HCT116 (cell line): ENCODE measurements at regions not wholly inside any gene's neighbourhood (a gene's known extent, or its start where the extent isn't known, plus 50 kb on each side); places are given as distances from the start of the nearest gene placed in this dataset.

ENCODE experiments used
- ATAC-seq: fragments of 200-7000 bp; cut with Tn5 transposase; 2 replicates; pipeline ENCODE4 v1.9.1; 2020; ENCODE audit warnings: mild to moderate bottlenecking, moderate library complexity
- BruUV-seq: library from RNA; stranded (reverse); fragments of 400-500 nt; replicated peaks from 2 replicates; lab custom pipeline; 2021; lab: Mats Ljungman, UMichigan
- CTCF ChIA-PET: fragments of 300-600 bp; sonication (Branson Sonifier 250); formaldehyde crosslinking; loops from one replicate; lab custom pipeline; 2021; ENCODE audit warnings: antibody characterized with exemption; lab: Charles Lee
- POLR2A ChIA-PET: fragments of 300-600, 350-600 bp; sonication (Branson Sonifier 250); formaldehyde crosslinking; loops from one replicate; lab custom pipeline; 2021; ENCODE audit warnings: antibody characterized with exemption; lab: Charles Lee
- RAD21 ChIA-PET, 2 experiments: fragments of 300-600 bp; sonication (Branson Sonifier 250); formaldehyde crosslinking; loops; one replicate each; lab custom pipeline; 2023; ENCODE audit warnings: low total read pairs in 2 of 2; ENCODE audit not compliant: uncharacterized antibody in 2 of 2, unreplicated experiment in 2 of 2, low non-redundant PET in 1 of 2; lab: Charles Lee
- DNase-seq: peaks from one replicate; pipeline ENCODE4 v3.0.0-alpha.2; 2010; ENCODE audit warnings: low read depth, low spot score
- H2AFZ ChIP-seq: fragments of 200-600 bp; shearing (Covaris generic), sonication (generic); 2 replicates; pipeline ENCODE4 v1.6.1; 2017; ENCODE audit warnings: low read depth, mixed run types, mixed read lengths, antibody characterized with exemption, low read length; ENCODE audit not compliant: poor library complexity, severe bottlenecking
- H3K27ac ChIP-seq: 2 replicates; pipeline ENCODE4 v1.5.1; 2012; ENCODE audit warnings: low read depth, low read length
- H3K27me3 ChIP-seq: fragments of 200-600 bp; sonication (generic); 2 replicates; pipeline ENCODE4 v1.6.1; 2016; ENCODE audit warnings: mixed run types, low read length, mixed read lengths; ENCODE audit not compliant: insufficient read depth
- H3K36me3 ChIP-seq, 2 experiments: fragments of 200-500 bp in 1 of 2; fragments of 200-600 bp in 1 of 2; sonication (Bioruptor generic) in 1 of 2; sonication (generic) in 1 of 2; 2 replicates each; pipeline versions ENCODE4 v1.5.1 to v1.6.1; 2014 to 2016; ENCODE audit warnings: low read length in 2 of 2, inconsistent platforms in 1 of 2, mixed read lengths in 1 of 2, mixed run types in 1 of 2; ENCODE audit not compliant: insufficient read depth in 2 of 2, control insufficient read depth in 1 of 2
- H3K4me1 ChIP-seq, 2 experiments: fragments of 200-600 bp in 1 of 2; sonication (generic) in 1 of 2; 2 replicates each; pipeline versions ENCODE4 v1.5.1 to v1.6.1; 2012 to 2017; ENCODE audit warnings: low read length in 2 of 2, inconsistent platforms in 1 of 2, mild to moderate bottlenecking in 1 of 2, mixed read lengths in 1 of 2, mixed run types in 1 of 2, moderate library complexity in 1 of 2; ENCODE audit not compliant: insufficient read depth in 2 of 2, control insufficient read depth in 1 of 2
- H3K4me2 ChIP-seq: fragments of 200-600 bp; sonication (generic); 2 replicates; pipeline ENCODE4 v1.6.1; 2017; ENCODE audit warnings: mixed run types, low read length, mixed read lengths
- H3K4me3 ChIP-seq, 2 experiments: fragments of 200-600 bp in 1 of 2; sonication (generic) in 1 of 2; replicated peaks in 1 of 2; 2 replicates each; pipeline ENCODE4 v1.5.1; 2011 to 2016; ENCODE audit warnings: low read length in 2 of 2, control low read depth in 1 of 2, low read depth in 1 of 2, mild to moderate bottlenecking in 1 of 2, mixed read lengths in 1 of 2, mixed run types in 1 of 2
- H3K79me2 ChIP-seq: fragments of 200-600 bp; sonication (generic); 2 replicates; pipeline ENCODE4 v1.6.1; 2017; ENCODE audit warnings: mild to moderate bottlenecking, mixed run types, low read length, moderate library complexity, mixed read lengths; ENCODE audit not compliant: insufficient read depth
- H3K9ac ChIP-seq: fragments of 200-600 bp; sonication (generic); 2 replicates; pipeline ENCODE4 v1.6.1; 2016; ENCODE audit warnings: low read length, mixed read lengths
- H3K9me2 ChIP-seq: fragments of 200-600 bp; sonication (generic), shearing (Covaris generic); 2 replicates; pipeline ENCODE4 v1.6.1; 2017; ENCODE audit warnings: mixed run types, mild to moderate bottlenecking, moderate library complexity; ENCODE audit not compliant: insufficient read depth
- H3K9me3 ChIP-seq, 2 experiments: fragments of 200-500 bp in 1 of 2; fragments of 200-600 bp in 1 of 2; sonication (Bioruptor generic) in 1 of 2; sonication (generic) in 1 of 2; 2 replicates each; pipeline ENCODE4 v1.6.1; 2014 to 2017; ENCODE audit warnings: low read length in 2 of 2, mixed read lengths in 2 of 2, inconsistent platforms in 1 of 2, low read depth in 1 of 2, mild to moderate bottlenecking in 1 of 2, mixed run types in 1 of 2, moderate library complexity in 1 of 2; ENCODE audit not compliant: control insufficient read depth in 1 of 2, insufficient read depth in 1 of 2
- H4K20me1 ChIP-seq: fragments of 200-600 bp; sonication (generic), shearing (Covaris generic); 2 replicates; pipeline ENCODE4 v1.6.1; 2017; ENCODE audit warnings: mixed run types, mild to moderate bottlenecking, moderate library complexity; ENCODE audit not compliant: insufficient read depth
- CBX3 ChIP-seq: IDR thresholded peaks from 2 replicates; pipeline ENCODE4 v1.6.1; 2012; ENCODE audit warnings: low read depth
- CEBPB ChIP-seq: IDR thresholded peaks from 2 replicates; pipeline ENCODE4 v1.6.1; 2012; ENCODE audit warnings: low read depth
- EGR1 ChIP-seq: IDR thresholded peaks from 2 replicates; pipeline ENCODE4 v1.6.1; 2012; ENCODE audit warnings: low read depth
- EZH2 ChIP-seq: fragments of 200-600 bp; sonication (generic); IDR thresholded peaks from 2 replicates; pipeline ENCODE4 v1.6.1; 2017; ENCODE audit warnings: antibody characterized with exemption, mixed run types
- EZH2phosphoT487 ChIP-seq: fragments of 200-600 bp; IDR thresholded peaks from 2 replicates; pipeline ENCODE4 v1.6.1; 2018; ENCODE audit warnings: antibody characterized with exemption, borderline replicate concordance
- FOSL1 ChIP-seq: IDR thresholded peaks from 2 replicates; pipeline ENCODE4 v1.6.1; 2012; ENCODE audit warnings: low read depth
- JUND ChIP-seq: IDR thresholded peaks from 2 replicates; pipeline ENCODE4 v1.6.1; 2012
- POLR2A ChIP-seq: IDR thresholded peaks from 2 replicates; pipeline ENCODE4 v1.7.0; 2011; ENCODE audit warnings: borderline replicate concordance; ENCODE audit not compliant: insufficient read depth, insufficient read length; ENCODE audit errors: extremely low read depth
- RAD21 ChIP-seq: IDR thresholded peaks from 2 replicates; pipeline ENCODE4 v1.6.1; 2012; ENCODE audit warnings: low read depth, mild to moderate bottlenecking
- SIN3A ChIP-seq: IDR thresholded peaks from 2 replicates; pipeline ENCODE4 v1.6.1; 2012; ENCODE audit warnings: low read depth
- SP1 ChIP-seq: IDR thresholded peaks from 2 replicates; pipeline ENCODE4 v1.6.1; 2012; ENCODE audit warnings: low read depth
- SRF ChIP-seq: IDR thresholded peaks from 2 replicates; pipeline ENCODE4 v1.6.1; 2012; ENCODE audit warnings: low read depth
- TCF7L2 ChIP-seq: IDR thresholded peaks from 2 replicates; pipeline ENCODE4 v1.7.0; 2011; ENCODE audit warnings: borderline replicate concordance, inconsistent platforms; ENCODE audit not compliant: insufficient read depth, insufficient read length; ENCODE audit errors: extremely low read depth
- ZFX ChIP-seq: fragments of 450-650 bp; IDR thresholded peaks from 2 replicates; pipeline ENCODE4 v1.6.1; 2017
- ZNF274 ChIP-seq: fragments of 200-500 bp; sonication (Bioruptor generic); IDR thresholded peaks from 2 replicates; pipeline ENCODE4 v1.6.1; 2014; ENCODE audit warnings: mild to moderate bottlenecking, low read depth, low read length, inconsistent platforms
- intact Hi-C: fragments of 100-400 bp; cut with micrococcal nuclease; formaldehyde crosslinking; loops from 2 replicates; pipeline ENCODE4 v1.10.0; 2022
- TF ChIP-seq, protein P1 (sequence below), 3 experiments: fragments of 200-600 bp in 1 of 3; sonication (generic) in 1 of 3; IDR thresholded peaks in 2 of 3; conservative IDR thresholded peaks in 1 of 3; 2 replicates each; pipeline ENCODE4 v1.5.1; 2012 to 2017; ENCODE audit warnings: low read depth in 2 of 3, low read length in 2 of 3, antibody characterized with exemption in 1 of 3, borderline replicate concordance in 1 of 3, control low read depth in 1 of 3, mild to moderate bottlenecking in 1 of 3, mixed read lengths in 1 of 3, mixed run types in 1 of 3, moderate library complexity in 1 of 3; ENCODE audit not compliant: insufficient read depth in 1 of 3
- TF ChIP-seq, protein P2 (sequence below): IDR thresholded peaks from 2 replicates; pipeline ENCODE4 v1.6.1; 2012; ENCODE audit warnings: low read depth
- TF ChIP-seq, protein P3 (sequence below): IDR thresholded peaks from 2 replicates; pipeline ENCODE4 v1.6.1; 2012

DNA sequence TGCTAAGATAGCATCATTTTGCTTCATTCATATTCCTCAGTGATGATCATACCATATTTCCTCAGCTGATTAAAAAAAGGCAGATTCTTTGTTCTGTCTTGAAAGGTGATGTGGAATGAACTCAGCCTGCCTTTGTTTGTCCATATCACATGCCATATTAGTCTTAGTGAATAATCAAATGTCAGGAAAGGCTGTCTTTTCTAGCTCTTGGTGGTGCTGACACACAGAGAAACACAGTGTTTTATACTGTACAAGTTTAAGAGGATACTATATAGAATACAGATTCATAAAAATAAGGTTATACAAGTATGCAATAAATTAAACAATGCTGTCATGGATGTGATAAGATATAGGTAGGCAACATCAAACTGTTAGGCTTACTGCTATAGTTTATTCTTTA lies 97.1 kb upstream of the FAM98A start:
- ChIA-PET CTCF (no interaction called here), RAD21 (no interaction called here)

DNA sequence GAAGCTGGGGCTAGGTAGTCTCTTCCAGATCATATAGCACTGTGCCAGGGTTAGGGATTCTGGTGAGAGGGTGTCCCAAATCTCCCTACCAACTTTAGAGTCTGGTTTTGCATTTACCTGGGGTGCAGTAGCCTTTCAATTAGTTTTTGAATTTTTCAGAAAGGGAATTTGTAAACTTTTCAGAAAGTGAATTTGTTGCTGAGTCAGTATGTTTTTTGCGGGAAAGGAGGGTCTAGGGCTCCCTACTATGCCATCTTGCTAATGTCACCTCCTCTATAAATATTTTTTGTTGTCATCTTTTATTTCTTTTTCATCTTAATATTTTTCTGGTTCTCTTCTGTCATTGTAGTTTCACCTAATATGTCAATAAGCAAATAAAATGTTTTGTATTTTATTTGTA lies 95.8 kb upstream of the FAM98A start:
- H3K27me3 ChIP-seq = no peaks in the 10 kb centered on the region
- H2AFZ ChIP-seq = no peak overlapping the region
- POLR2A ChIA-PET = no interaction called here
- no peaks in the 10 kb centered on the region for H3K9me2 ChIP-seq
- no peak overlapping the region for H3K4me3 ChIP-seq
- H3K9me3 ChIP-seq = no peaks in the 10 kb centered on the region
- TF ChIP-seq, protein P1, sequence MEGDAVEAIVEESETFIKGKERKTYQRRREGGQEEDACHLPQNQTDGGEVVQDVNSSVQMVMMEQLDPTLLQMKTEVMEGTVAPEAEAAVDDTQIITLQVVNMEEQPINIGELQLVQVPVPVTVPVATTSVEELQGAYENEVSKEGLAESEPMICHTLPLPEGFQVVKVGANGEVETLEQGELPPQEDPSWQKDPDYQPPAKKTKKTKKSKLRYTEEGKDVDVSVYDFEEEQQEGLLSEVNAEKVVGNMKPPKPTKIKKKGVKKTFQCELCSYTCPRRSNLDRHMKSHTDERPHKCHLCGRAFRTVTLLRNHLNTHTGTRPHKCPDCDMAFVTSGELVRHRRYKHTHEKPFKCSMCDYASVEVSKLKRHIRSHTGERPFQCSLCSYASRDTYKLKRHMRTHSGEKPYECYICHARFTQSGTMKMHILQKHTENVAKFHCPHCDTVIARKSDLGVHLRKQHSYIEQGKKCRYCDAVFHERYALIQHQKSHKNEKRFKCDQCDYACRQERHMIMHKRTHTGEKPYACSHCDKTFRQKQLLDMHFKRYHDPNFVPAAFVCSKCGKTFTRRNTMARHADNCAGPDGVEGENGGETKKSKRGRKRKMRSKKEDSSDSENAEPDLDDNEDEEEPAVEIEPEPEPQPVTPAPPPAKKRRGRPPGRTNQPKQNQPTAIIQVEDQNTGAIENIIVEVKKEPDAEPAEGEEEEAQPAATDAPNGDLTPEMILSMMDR (IDR thresholded peaks at IDR 0.05 in 2 of 3, conservative IDR thresholded peaks at IDR 0.05 in 1 of 3; ENCODE audit: borderline replicate concordance in 1 of 3, insufficient read depth in 1 of 3, low read depth in 2 of 3, low read length in 2 of 3) = no peak
- no peak for TF ChIP-seq SRF
- no peak for TF ChIP-seq POLR2A
- TF ChIP-seq JUND = no peak
- no peak for TF ChIP-seq EZH2
- no peak for TF ChIP-seq ZFX
- no peak for TF ChIP-seq SIN3A
- TF ChIP-seq CEBPB = no peak
- no peak for TF ChIP-seq SP1
- no peak for TF ChIP-seq EZH2phosphoT487
- no peak for TF ChIP-seq FOSL1
- TF ChIP-seq CBX3 = no peak
- TF ChIP-seq ZNF274 = no peak
- TF ChIP-seq, protein P2, sequence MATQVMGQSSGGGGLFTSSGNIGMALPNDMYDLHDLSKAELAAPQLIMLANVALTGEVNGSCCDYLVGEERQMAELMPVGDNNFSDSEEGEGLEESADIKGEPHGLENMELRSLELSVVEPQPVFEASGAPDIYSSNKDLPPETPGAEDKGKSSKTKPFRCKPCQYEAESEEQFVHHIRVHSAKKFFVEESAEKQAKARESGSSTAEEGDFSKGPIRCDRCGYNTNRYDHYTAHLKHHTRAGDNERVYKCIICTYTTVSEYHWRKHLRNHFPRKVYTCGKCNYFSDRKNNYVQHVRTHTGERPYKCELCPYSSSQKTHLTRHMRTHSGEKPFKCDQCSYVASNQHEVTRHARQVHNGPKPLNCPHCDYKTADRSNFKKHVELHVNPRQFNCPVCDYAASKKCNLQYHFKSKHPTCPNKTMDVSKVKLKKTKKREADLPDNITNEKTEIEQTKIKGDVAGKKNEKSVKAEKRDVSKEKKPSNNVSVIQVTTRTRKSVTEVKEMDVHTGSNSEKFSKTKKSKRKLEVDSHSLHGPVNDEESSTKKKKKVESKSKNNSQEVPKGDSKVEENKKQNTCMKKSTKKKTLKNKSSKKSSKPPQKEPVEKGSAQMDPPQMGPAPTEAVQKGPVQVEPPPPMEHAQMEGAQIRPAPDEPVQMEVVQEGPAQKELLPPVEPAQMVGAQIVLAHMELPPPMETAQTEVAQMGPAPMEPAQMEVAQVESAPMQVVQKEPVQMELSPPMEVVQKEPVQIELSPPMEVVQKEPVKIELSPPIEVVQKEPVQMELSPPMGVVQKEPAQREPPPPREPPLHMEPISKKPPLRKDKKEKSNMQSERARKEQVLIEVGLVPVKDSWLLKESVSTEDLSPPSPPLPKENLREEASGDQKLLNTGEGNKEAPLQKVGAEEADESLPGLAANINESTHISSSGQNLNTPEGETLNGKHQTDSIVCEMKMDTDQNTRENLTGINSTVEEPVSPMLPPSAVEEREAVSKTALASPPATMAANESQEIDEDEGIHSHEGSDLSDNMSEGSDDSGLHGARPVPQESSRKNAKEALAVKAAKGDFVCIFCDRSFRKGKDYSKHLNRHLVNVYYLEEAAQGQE = no peak
- no peak for TF ChIP-seq EGR1
- TF ChIP-seq TCF7L2 = no peak
- TF ChIP-seq, protein P3, sequence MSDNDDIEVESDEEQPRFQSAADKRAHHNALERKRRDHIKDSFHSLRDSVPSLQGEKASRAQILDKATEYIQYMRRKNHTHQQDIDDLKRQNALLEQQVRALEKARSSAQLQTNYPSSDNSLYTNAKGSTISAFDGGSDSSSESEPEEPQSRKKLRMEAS = no peak
- no peak for TF ChIP-seq RAD21
- H3K79me2 ChIP-seq = no peaks in the 10 kb centered on the region
- H3K4me2 ChIP-seq = no peak overlapping the region
- H3K36me3 ChIP-seq = no peaks in the 10 kb centered on the region
- no peaks in the 10 kb centered on the region for H3K4me1 ChIP-seq
- CTCF ChIA-PET = no interaction called here
- H4K20me1 ChIP-seq = no peaks in the 10 kb centered on the region
- H3K9ac ChIP-seq = no peak overlapping the region
- BruUV-seq = no TSS peak
- DNase-seq = no peak
- no peak overlapping the region for H3K27ac ChIP-seq
- RAD21 ChIA-PET = no interaction called here
- ATAC-seq = no peak
- intact Hi-C loops = no loop called here

More for the DNA sequence above, 97.1 kb upstream of the FAM98A start:
- Histone ChIP-seq H3K4me1 (no peaks in the 10 kb centered on the region), H3K4me2 (no peak overlapping the region), H3K4me3 (no peak overlapping the region), H3K9me3 (no peaks in the 10 kb centered on the region), H3K27me3 (no peaks in the 10 kb centered on the region), H4K20me1 (no peaks in the 10 kb centered on the region), H3K9ac (no peak overlapping the region), H3K9me2 (no peaks in the 10 kb centered on the region), H2AFZ (no peak overlapping the region), H3K27ac (no peak overlapping the region), H3K79me2 (no peaks in the 10 kb centered on the region), H3K36me3 (no peaks in the 10 kb centered on the region)
- no TSS peak for BruUV-seq
- intact Hi-C loops = no loop called here
- no peak for TF ChIP-seq CBX3
- ATAC-seq = no peak
- no peak for DNase-seq
- POLR2A ChIA-PET = no interaction called here
